NCI-H1694 (cell line): ENCODE measurements at regions not wholly inside any gene's neighbourhood (a gene's known extent, or its start where the extent isn't known, plus 50 kb on each side); places are given as distances from the start of the nearest gene placed in this dataset.
A peak's percentile ranks its signal among the peaks of the same experiment; 100 is the strongest.
"Not testable (repeated sequence)": the region's sequence is repeated elsewhere in the genome, so short reads cannot be mapped to it uniquely, and the experiment has no call there.

Experiments used
- DNase-seq: peaks from one replicate; lab custom pipeline; 2025; lab: John Stamatoyannopoulos, UW

GRCh38 chr3:161914703-161915417 is 418.3 kb downstream of the OTOL1 start:
- peak; percentile 48 for DNase-seq

- no peak for DNase-seq
These were observed 418.8 kb downstream of the OTOL1 start for GRCh38 chr3:161915418-161915750.

- DNase-seq = no peak
These were observed 423.6 kb downstream of the OTOL1 start for GRCh38 chr3:161920196-161920595.

GRCh38 chr3:161925749-161926360 is 429.2 kb downstream of the OTOL1 start:
- DNase-seq = no peak

GRCh38 chr3:161927131-161927530 is 430.5 kb downstream of the OTOL1 start:
- DNase-seq = no peak

- DNase-seq = no peak
These were observed 443.5 kb downstream of the OTOL1 start for GRCh38 chr3:161939918-161940620.

GRCh38 chr3:161940621-161940965 is 444.0 kb downstream of the OTOL1 start:
- no peak for DNase-seq

- DNase-seq = no peak
These were observed 445.3 kb downstream of the OTOL1 start for GRCh38 chr3:161941891-161942290.

GRCh38 chr3:161943801-161944345 is 447.3 kb downstream of the OTOL1 start:
- not testable (repeated sequence) for DNase-seq

- no peak for DNase-seq
These were observed 449.9 kb downstream of the OTOL1 start for GRCh38 chr3:161946443-161946960.

- no peak for DNase-seq
These were observed 453.8 kb downstream of the OTOL1 start for GRCh38 chr3:161950318-161950868.

GRCh38 chr3:161957467-161957866 is 460.9 kb downstream of the OTOL1 start:
- no peak for DNase-seq

GRCh38 chr3:161964857-161965256 is 468.2 kb downstream of the OTOL1 start:
- no peak for DNase-seq

- DNase-seq = no peak
These were observed 473.3 kb downstream of the OTOL1 start for GRCh38 chr3:161969867-161970266.

- no peak for DNase-seq
These were observed 478.6 kb downstream of the OTOL1 start for GRCh38 chr3:161975201-161975600.

- no peak for DNase-seq
These were observed 480.5 kb downstream of the OTOL1 start for GRCh38 chr3:161977063-161977462.

- DNase-seq = no peak
These were observed 481.2 kb downstream of the OTOL1 start for GRCh38 chr3:161977850-161978249.

- no peak for DNase-seq
These were observed 491.3 kb downstream of the OTOL1 start for GRCh38 chr3:161987933-161988332.

- no peak for DNase-seq
These were observed 492.4 kb downstream of the OTOL1 start for GRCh38 chr3:161989012-161989411.

- no peak for DNase-seq
These were observed 493.4 kb downstream of the OTOL1 start for GRCh38 chr3:161990036-161990435.

- no peak for DNase-seq
These were observed 495.4 kb downstream of the OTOL1 start for GRCh38 chr3:161991901-161992540.

GRCh38 chr3:161999846-162000245 is 503.2 kb downstream of the OTOL1 start:
- no peak for DNase-seq
